NCI-H2227 (cell line): ENCODE measurements at regions not wholly inside any gene's neighbourhood (a gene's known extent, or its start where the extent isn't known, plus 50 kb on each side); places are given as distances from the start of the nearest gene placed in this dataset.

Source experiments
- DNase-seq: peaks from one replicate; lab custom pipeline; 2025; ENCODE audit not compliant: unreplicated experiment; lab: John Stamatoyannopoulos, UW

DNA sequence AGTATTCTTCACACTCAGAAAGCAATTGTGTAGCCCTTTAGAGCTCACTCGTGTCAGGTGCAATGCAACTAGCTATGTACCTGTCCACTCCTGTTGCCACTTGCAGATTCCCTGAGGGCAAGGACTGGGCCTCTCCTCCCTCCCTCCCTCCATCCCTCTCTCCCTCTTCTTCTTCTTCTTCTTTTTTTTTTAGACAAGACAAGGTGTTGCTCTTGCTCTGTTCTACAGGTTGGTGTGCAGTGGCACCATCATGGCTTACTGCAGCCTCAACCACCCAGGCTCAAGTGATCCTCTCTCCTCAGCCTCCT, 119.7 kb downstream of the ACKR3 start:
- no peak for DNase-seq

DNA sequence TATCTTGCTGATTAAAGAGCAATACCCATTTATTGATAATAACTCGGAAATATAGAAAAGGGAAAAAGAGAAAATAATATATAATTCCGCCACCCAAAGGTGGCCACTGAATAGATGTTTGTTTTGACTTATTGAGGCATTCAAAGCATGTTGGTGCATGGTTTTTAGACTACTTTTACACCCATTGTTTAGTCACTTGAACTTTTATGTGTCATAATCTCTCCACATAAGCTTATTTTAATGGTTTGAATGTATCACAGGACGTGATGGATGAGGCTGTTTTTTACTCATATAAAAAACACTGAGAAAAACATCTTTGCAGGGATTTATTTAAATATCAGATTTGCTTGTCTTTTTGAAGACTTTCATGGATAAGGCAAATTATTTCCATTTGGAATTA, 120.4 kb downstream of the ACKR3 start:
- no peak for DNase-seq

DNA sequence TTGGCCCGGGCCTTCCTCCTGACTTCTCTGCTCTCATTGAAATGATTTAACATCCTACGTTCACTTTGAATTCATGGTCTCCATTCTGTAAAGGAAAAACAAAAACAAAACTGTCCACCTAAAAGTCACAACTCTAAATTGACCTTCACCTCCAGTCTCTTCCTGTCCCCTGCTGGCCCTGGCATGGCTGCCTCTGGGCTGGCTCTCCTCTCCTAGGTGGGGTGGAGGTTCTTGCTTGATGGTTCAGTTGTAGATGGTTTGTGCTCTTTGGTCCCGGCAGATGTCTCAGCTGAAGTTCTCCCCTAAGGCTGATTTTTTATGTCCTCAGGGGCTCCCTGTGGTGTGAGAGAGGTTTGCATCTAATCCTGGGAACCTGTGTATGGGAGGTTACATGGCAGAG, 121.1 kb downstream of the ACKR3 start:
- no peak for DNase-seq

- DNase-seq = no peak
Measured at GRCh38 chr2:236691799-236692167, 122.2 kb downstream of the ACKR3 start.

- no peak for DNase-seq
Measured at GRCh38 chr2:236692937-236693336, 123.3 kb downstream of the ACKR3 start.

- DNase-seq = no peak
Measured at GRCh38 chr2:236693531-236693930, 123.9 kb downstream of the ACKR3 start.

- no peak for DNase-seq
Measured at GRCh38 chr2:236694146-236694888, 124.7 kb downstream of the ACKR3 start.

GRCh38 chr2:236696834-236697233, 127.2 kb downstream of the ACKR3 start:
- DNase-seq = no peak

DNA sequence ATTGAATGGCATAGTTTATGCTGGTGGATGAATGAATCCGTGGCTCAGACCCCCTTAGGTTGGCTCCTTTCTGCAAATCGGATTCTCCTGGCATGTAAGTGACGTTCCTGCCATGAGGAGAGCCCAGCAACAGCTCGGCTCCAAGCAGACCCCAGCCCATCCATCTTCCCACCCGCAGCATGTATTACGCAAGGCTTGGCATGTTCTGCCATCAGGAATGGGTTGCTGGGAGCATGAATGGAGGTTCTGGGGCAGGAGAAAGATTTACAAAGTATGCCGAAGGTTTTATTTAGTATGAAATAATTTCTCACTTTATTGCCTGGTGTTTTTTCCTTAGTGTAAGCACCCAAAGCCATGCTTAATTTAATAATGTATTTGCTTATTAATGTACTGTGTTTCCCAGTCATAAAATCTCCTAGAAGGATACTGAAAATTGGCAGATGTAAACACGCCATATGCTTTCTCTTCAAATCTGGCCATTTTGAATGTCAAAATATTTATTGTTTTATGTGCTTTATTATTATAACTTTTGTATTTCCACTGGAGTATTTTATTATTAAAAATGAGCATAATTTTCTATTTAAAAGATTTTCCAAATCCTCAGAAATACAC, 128.5 kb downstream of the ACKR3 start:
- DNase-seq = no peak

GRCh38 chr2:236700703-236701102, 131.1 kb downstream of the ACKR3 start:
- no peak for DNase-seq

GRCh38 chr2:236702657-236703372, 133.2 kb downstream of the ACKR3 start:
- DNase-seq = no peak

GRCh38 chr2:236703373-236703709, 133.7 kb downstream of the ACKR3 start:
- no peak for DNase-seq

DNA sequence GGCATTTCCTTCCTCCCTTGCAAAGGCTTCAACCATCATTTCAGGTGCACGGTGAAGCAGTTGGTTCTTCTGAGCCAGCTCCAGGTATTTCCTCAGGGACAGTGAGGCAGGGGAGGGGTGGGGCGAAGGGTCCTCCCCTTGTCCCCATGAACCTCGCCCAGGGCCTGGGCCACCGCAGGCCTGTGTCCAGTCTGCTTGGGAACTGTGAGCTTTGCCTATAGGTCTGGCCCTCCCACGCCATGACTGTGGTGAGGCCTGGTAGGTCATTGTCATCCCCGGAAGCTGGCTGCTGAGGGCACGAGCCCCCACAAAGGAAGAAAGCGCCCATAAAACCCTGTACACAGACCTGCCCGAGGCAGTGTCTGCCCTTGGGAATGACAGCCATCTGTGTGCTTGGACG, 134.3 kb downstream of the ACKR3 start:
- DNase-seq = no peak

GRCh38 chr2:236704887-236705286, 135.3 kb downstream of the ACKR3 start:
- no peak for DNase-seq

- no peak for DNase-seq
Measured at GRCh38 chr2:236705295-236706105, 135.9 kb downstream of the ACKR3 start.

- no peak for DNase-seq
Measured at GRCh38 chr2:236706288-236706687, 136.7 kb downstream of the ACKR3 start.

GRCh38 chr2:236706803-236707202, 137.2 kb downstream of the ACKR3 start:
- DNase-seq = no peak

DNA sequence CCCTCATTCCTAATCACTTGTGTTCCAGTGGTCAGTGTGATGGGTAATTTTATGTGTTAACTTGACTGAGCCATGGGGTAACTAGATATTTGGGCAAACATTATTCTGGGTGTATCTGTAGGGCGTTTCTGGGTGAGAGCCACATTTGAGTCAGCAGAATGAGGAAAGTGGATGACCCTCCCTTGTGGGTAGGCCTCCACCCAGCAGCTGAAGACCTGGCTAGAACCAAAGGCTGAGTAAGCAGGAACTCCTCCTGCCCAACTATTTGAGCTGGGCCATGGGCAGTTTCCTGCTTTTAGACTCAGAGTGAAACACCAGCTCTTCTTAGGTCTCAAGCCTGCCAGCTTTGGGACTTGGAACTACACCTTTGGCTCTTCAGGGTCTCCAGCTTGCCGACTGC, 141.8 kb downstream of the ACKR3 start:
- no peak for DNase-seq

DNA sequence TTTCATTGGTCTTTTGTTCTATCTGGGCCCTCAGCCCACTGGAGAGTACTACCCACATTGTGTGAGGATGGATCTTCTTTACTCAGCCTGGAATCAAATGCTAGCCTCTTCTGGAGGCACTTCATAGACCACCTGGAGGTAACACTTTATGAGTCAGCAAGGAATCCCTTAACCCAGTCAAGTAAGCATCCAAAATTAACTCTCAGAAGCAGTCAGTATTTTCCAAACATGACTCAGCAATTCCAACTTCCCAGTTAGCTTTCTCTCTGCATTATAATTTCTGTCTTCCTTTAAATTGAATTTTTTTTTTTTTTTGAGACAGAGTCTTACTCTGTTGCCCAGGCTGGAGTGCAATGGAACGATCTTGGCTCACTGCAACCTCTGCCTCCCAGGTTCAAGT, 142.7 kb downstream of the ACKR3 start:
- DNase-seq = no peak

DNA sequence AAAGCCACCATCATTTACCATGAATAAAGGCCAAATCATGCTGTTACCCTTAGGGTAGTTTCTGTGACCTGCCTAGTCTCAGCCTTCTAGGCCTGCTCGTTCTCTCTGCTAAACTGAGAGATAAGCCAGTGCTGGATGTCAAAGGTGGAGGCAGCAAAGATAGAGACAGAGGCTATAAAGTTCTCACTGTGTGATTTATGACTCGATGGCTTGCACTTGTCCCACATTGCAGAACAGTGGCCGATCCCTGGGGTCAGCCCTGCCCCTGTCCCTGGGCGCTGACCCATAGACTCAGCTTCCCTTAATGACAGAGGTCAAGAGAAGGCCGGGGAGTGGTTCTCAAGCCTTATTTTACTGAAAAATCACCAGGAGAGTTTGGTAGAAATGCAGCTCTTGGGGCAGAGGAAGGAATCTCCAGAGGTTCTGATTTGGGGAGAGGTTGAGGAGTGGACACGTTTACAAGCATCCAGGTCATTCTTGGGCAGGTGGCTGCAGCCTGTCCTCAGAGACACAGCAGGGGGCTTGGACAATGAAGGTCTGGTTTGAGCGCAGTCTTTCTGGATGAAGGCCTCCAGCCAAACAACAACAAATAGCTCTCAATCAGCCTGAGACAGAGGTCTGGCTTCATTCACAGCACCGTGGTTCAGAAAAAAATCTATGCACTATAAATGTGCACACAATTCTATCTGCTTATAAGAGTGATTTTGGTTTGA, 143.5 kb downstream of the ACKR3 start:
- no peak for DNase-seq

DNA sequence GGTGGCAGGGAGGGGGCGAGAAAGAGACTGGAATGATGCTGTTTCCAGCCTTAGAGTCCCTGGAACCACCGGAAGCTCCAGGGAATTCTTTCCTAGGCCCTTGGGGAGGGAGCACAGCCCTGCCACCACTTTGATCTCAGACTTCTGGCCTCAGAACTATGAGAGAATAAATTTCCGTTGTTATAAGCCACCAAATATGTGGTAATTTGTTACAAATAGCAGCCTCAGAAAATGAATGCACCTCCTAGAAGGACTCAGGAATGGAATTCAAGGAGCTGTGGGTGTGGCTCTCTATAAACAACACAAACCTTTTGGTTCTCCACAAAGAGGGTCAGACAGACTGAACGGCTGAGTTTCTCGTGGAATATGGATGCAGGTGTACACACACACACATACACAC, 144.5 kb downstream of the ACKR3 start:
- no peak for DNase-seq
